ENCODE measurements at regions not wholly inside any gene's neighbourhood (a gene's known extent, or its start where the extent isn't known, plus 50 kb on each side); places are given as distances from the start of the nearest gene placed in this dataset.
"Not testable (repeated sequence)": the region's sequence is repeated elsewhere in the genome, so short reads cannot be mapped to it uniquely, and the experiment has no call there.

- DNase-seq, result no peak
Observed at GRCh38 chr7:26954951-26955350, 90.6 kb upstream of the SKAP2 start.

- DNase-seq, result no peak
Observed at GRCh38 chr7:26951407-26951950, 87.1 kb upstream of the SKAP2 start.

- no peak for DNase-seq
Observed at GRCh38 chr7:26950889-26951288, 86.5 kb upstream of the SKAP2 start.

GRCh38 chr7:26949319-26949718 lies 84.9 kb upstream of the SKAP2 start:
- no peak for DNase-seq

GRCh38 chr7:26948617-26949118 lies 84.3 kb upstream of the SKAP2 start:
- DNase-seq, result no peak

- DNase-seq, result no peak
Observed at GRCh38 chr7:26944501-26945358, 80.3 kb upstream of the SKAP2 start.

GRCh38 chr7:26937939-26938623 lies 73.7 kb upstream of the SKAP2 start:
- no peak for DNase-seq

GRCh38 chr7:26937306-26937705 lies 72.9 kb upstream of the SKAP2 start:
- no peak for DNase-seq

- DNase-seq, result not testable (repeated sequence)
Observed at GRCh38 chr7:26932616-26933015, 68.2 kb upstream of the SKAP2 start.

- DNase-seq, result no peak
Observed at GRCh38 chr7:26930845-26931244, 66.5 kb upstream of the SKAP2 start.

GRCh38 chr7:26930201-26930600 lies 65.8 kb upstream of the SKAP2 start:
- DNase-seq, result no peak

GRCh38 chr7:26928703-26929347 lies 64.4 kb upstream of the SKAP2 start:
- DNase-seq, result no peak

GRCh38 chr7:26925768-26926167 lies 61.4 kb upstream of the SKAP2 start:
- DNase-seq, result no peak

GRCh38 chr7:26924149-26924767 lies 59.9 kb upstream of the SKAP2 start:
- no peak for DNase-seq

GRCh38 chr7:26919906-26920493 lies 55.6 kb upstream of the SKAP2 start:
- DNase-seq, result no peak

GRCh38 chr7:26918241-26918640 lies 53.9 kb upstream of the SKAP2 start:
- no peak for DNase-seq

GRCh38 chr7:26916779-26917320 lies 52.5 kb upstream of the SKAP2 start:
- DNase-seq, result no peak

GRCh38 chr7:26916336-26916735 lies 51.9 kb upstream of the SKAP2 start:
- no peak for DNase-seq

All from stimulated activated naive CD4-positive, alpha-beta T cell (primary cell).